Panc1 (cell line): ENCODE measurements at regions not wholly inside any gene's neighbourhood (a gene's known extent, or its start where the extent isn't known, plus 50 kb on each side); places are given as distances from the start of the nearest gene placed in this dataset.

ENCODE experiments used
- ATAC-seq: fragments of 200-7000 bp; cut with Tn5 transposase; 2 replicates; pipeline ENCODE4 v1.9.1; 2020; ENCODE audit warnings: mild to moderate bottlenecking, moderate library complexity
- BruUV-seq: library from RNA; stranded (reverse); fragments of 400-500 nt; replicated peaks from 2 replicates; lab custom pipeline; 2021; lab: Mats Ljungman, UMichigan
- CTCF ChIA-PET: fragments of 300-600 bp; sonication (Branson Sonifier 250); formaldehyde crosslinking; loops from one replicate; lab custom pipeline; 2022; ENCODE audit warnings: antibody characterized with exemption; lab: Charles Lee
- POLR2A ChIA-PET: fragments of 300-600 bp; sonication (Branson Sonifier 250); formaldehyde crosslinking; loops from one replicate; lab custom pipeline; 2022; ENCODE audit warnings: antibody characterized with exemption; lab: Charles Lee
- DNase-seq: peaks from one replicate; pipeline ENCODE4 v3.0.0-alpha.2; 2010; ENCODE audit warnings: low read depth, low spot score
- H3K27ac ChIP-seq: 2 replicates; pipeline ENCODE4 v1.5.1; 2011; ENCODE audit warnings: mild to moderate bottlenecking, low read length, inconsistent platforms
- H3K27me3 ChIP-seq: fragments of 200-500 bp; sonication (Bioruptor generic); 2 replicates; pipeline ENCODE4 v1.6.0; 2014; ENCODE audit warnings: low read length, inconsistent platforms; ENCODE audit not compliant: control insufficient read depth, insufficient read depth
- H3K36me3 ChIP-seq: fragments of 200-500 bp; sonication (Bioruptor generic); 2 replicates; pipeline ENCODE4 v1.5.1; 2014; ENCODE audit warnings: inconsistent platforms, mild to moderate bottlenecking, low read length, moderate library complexity; ENCODE audit not compliant: control insufficient read depth, insufficient read depth
- H3K4me1 ChIP-seq: 2 replicates; pipeline ENCODE4 v1.5.1; 2011; ENCODE audit warnings: inconsistent platforms, mild to moderate bottlenecking, low read length, moderate library complexity; ENCODE audit not compliant: control insufficient read depth, insufficient read depth
- H3K4me3 ChIP-seq, 2 experiments: 2 replicates each; pipeline ENCODE4 v1.5.1; 2011 to 2012; ENCODE audit warnings: low read depth in 2 of 2, low read length in 2 of 2, mild to moderate bottlenecking in 2 of 2, inconsistent platforms in 1 of 2, moderate library complexity in 1 of 2
- H3K9me3 ChIP-seq: fragments of 200-500 bp; sonication (Bioruptor generic); 2 replicates; pipeline ENCODE4 v1.5.1; 2014; ENCODE audit warnings: low read depth, mild to moderate bottlenecking, inconsistent platforms, low read length, moderate library complexity; ENCODE audit not compliant: control insufficient read depth, insufficient read depth
- POLR2AphosphoS5 ChIP-seq: IDR thresholded peaks from 2 replicates; pipeline ENCODE4 v1.6.1; 2012; ENCODE audit warnings: mild to moderate bottlenecking, low read depth, low read length, moderate library complexity
- SIN3A ChIP-seq: IDR thresholded peaks from 2 replicates; pipeline ENCODE4 v1.6.1; 2012; ENCODE audit warnings: low read depth, mild to moderate bottlenecking, low read length, moderate library complexity, borderline replicate concordance; ENCODE audit not compliant: insufficient read depth
- TCF7L2 ChIP-seq: IDR thresholded peaks from 2 replicates; pipeline ENCODE4 v1.6.1; 2011; ENCODE audit warnings: mild to moderate bottlenecking, low read depth, low read length, inconsistent platforms
- in situ Hi-C: cut with HindIII; loops from 2 replicates; pipeline ENCODE4 v1.10.0; 2016; ENCODE audit warnings: low sequenced_read_pairs, low pct_unique_long_range_greater_than_20kb
- intact Hi-C: fragments of 100-400 bp; cut with micrococcal nuclease; formaldehyde crosslinking; loops from one replicate; pipeline ENCODE4 v1.10.0; 2022; ENCODE audit not compliant: unreplicated experiment
- TF ChIP-seq, protein P1 (sequence below): fragments of 450-650 bp; IDR thresholded peaks from 2 replicates; pipeline ENCODE4 v1.5.1; 2017; ENCODE audit warnings: mild to moderate bottlenecking
- TF ChIP-seq, protein P2 (sequence below), 2 experiments: IDR thresholded peaks; 2 replicates each; pipeline ENCODE4 v1.6.1; 2011 to 2012; ENCODE audit warnings: low read depth in 2 of 2, control low read depth in 1 of 2, low read length in 1 of 2, mild to moderate bottlenecking in 1 of 2, moderate library complexity in 1 of 2; ENCODE audit not compliant: insufficient read depth in 1 of 2

DNA sequence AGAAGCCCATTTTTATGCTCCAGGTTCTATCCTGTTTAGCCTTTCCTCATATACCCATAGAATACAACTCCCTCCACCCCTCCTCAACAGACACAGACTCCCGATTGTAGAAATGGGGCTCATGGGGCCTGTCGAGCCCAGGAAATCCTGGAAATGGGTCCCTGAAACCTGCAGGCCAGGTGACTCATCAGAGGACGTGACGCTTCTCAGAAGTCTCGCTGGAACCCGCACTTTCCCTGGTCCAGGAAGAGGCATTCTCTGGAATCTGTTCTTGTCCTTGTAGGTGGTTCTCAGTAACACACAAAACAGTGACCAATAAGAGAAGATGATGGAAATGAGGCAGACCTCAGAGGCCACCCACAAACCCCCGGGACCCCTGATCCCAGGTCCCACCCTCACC is 244.8 kb upstream of the PPP2R2D start:
- Histone ChIP-seq H3K9me3 (no peaks in the 10 kb centered on the region), H3K4me3 (no peak overlapping the region), H3K36me3 (no peaks in the 10 kb centered on the region), H3K27me3 (no peaks in the 10 kb centered on the region), H3K27ac (no peak overlapping the region), H3K4me1 (peaks cover 3% of the 10 kb centered on the region; the same call in 1 of the 2 replicates)
- no peak for ATAC-seq
- ChIA-PET CTCF (no interaction called here), POLR2A (no interaction called here)
- intact Hi-C loops (loop anchor here (5.0 kb wide), 1 partner anchor 116 kb away; no protein-coding TSS in a partner anchor), in situ Hi-C loops (no loop called here)
- TF ChIP-seq, protein P1, sequence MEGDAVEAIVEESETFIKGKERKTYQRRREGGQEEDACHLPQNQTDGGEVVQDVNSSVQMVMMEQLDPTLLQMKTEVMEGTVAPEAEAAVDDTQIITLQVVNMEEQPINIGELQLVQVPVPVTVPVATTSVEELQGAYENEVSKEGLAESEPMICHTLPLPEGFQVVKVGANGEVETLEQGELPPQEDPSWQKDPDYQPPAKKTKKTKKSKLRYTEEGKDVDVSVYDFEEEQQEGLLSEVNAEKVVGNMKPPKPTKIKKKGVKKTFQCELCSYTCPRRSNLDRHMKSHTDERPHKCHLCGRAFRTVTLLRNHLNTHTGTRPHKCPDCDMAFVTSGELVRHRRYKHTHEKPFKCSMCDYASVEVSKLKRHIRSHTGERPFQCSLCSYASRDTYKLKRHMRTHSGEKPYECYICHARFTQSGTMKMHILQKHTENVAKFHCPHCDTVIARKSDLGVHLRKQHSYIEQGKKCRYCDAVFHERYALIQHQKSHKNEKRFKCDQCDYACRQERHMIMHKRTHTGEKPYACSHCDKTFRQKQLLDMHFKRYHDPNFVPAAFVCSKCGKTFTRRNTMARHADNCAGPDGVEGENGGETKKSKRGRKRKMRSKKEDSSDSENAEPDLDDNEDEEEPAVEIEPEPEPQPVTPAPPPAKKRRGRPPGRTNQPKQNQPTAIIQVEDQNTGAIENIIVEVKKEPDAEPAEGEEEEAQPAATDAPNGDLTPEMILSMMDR, result no peak
- no peak for TF ChIP-seq POLR2AphosphoS5
- TF ChIP-seq, protein P2, sequence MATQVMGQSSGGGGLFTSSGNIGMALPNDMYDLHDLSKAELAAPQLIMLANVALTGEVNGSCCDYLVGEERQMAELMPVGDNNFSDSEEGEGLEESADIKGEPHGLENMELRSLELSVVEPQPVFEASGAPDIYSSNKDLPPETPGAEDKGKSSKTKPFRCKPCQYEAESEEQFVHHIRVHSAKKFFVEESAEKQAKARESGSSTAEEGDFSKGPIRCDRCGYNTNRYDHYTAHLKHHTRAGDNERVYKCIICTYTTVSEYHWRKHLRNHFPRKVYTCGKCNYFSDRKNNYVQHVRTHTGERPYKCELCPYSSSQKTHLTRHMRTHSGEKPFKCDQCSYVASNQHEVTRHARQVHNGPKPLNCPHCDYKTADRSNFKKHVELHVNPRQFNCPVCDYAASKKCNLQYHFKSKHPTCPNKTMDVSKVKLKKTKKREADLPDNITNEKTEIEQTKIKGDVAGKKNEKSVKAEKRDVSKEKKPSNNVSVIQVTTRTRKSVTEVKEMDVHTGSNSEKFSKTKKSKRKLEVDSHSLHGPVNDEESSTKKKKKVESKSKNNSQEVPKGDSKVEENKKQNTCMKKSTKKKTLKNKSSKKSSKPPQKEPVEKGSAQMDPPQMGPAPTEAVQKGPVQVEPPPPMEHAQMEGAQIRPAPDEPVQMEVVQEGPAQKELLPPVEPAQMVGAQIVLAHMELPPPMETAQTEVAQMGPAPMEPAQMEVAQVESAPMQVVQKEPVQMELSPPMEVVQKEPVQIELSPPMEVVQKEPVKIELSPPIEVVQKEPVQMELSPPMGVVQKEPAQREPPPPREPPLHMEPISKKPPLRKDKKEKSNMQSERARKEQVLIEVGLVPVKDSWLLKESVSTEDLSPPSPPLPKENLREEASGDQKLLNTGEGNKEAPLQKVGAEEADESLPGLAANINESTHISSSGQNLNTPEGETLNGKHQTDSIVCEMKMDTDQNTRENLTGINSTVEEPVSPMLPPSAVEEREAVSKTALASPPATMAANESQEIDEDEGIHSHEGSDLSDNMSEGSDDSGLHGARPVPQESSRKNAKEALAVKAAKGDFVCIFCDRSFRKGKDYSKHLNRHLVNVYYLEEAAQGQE (IDR thresholded peaks at IDR 0.05; ENCODE audit: insufficient read depth in 1 of 2, low read depth in 2 of 2, low read length in 1 of 2), result no peak
- TF ChIP-seq SIN3A, result no peak
- TF ChIP-seq TCF7L2, result no peak
- no peak for DNase-seq
- BruUV-seq, result no TSS peak

DNA sequence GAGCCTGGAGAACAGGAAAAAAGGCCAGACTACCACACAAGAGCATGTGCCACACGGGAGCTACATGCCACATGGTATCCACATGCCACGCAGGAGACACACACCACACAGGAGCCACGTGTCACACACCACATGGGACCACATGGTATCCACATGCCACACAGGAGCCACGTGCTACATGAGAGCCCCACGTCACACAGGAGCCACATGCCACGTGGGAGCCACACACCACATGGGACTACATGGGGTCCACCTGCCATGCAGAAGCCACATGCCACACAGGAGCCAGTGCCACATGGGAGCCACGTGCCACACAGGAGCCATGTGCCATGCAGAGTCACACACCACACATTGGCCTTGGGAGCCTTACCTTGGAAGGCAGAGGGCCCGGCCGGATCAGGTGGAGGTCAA is 244.4 kb upstream of the PPP2R2D start:
- peaks cover 3% of the 10 kb centered on the region; the same call in 1 of the 2 replicates for H3K4me1 ChIP-seq
- intact Hi-C loops (loop anchor here (5.0 kb wide), 1 partner anchor 116 kb away; no protein-coding TSS in a partner anchor), in situ Hi-C loops (no loop called here)
- no peaks in the 10 kb centered on the region for H3K36me3 ChIP-seq
- ChIA-PET POLR2A (interaction anchor here (0.6 kb wide), 1 partner anchor 746 kb away, joined by 5 read pairs; no protein-coding TSS in a partner anchor), CTCF (no interaction called here)
- BruUV-seq, result no TSS peak
- H3K9me3 ChIP-seq, result no peaks in the 10 kb centered on the region
- ATAC-seq, result no peak
- no peak overlapping the region for H3K4me3 ChIP-seq
- H3K27me3 ChIP-seq, result no peaks in the 10 kb centered on the region
- H3K27ac ChIP-seq, result no peak overlapping the region
- TF ChIP-seq, protein P2 (IDR thresholded peaks at IDR 0.05; ENCODE audit: insufficient read depth in 1 of 2, low read depth in 2 of 2, low read length in 1 of 2), result no peak
- DNase-seq, result no peak
